ENCODE measurements at regions not wholly inside any gene's neighbourhood (a gene's known extent, or its start where the extent isn't known, plus 50 kb on each side); places are given as distances from the start of the nearest gene placed in this dataset.
"Not testable (repeated sequence)": the region's sequence is repeated elsewhere in the genome, so short reads cannot be mapped to it uniquely, and the experiment has no call there.

GRCh38 chr11:64428693-64429092 is 69.7 kb downstream of the RPS6KA4 start:
- no peak for DNase-seq

GRCh38 chr11:64429970-64430369 is 71.0 kb downstream of the RPS6KA4 start:
- DNase-seq, result no peak

GRCh38 chr11:64430645-64431044 is 71.7 kb downstream of the RPS6KA4 start:
- DNase-seq, result no peak

GRCh38 chr11:64436000-64436399 is 77.0 kb downstream of the RPS6KA4 start:
- DNase-seq, result no peak

GRCh38 chr11:64437426-64437825 is 78.5 kb downstream of the RPS6KA4 start:
- DNase-seq, result no peak

- no peak for DNase-seq
These were observed 80.2 kb downstream of the RPS6KA4 start for GRCh38 chr11:64438986-64439771.

- not testable (repeated sequence) for DNase-seq
These were observed 81.0 kb downstream of the RPS6KA4 start for GRCh38 chr11:64439772-64440491.

GRCh38 chr11:64441127-64441526 is 82.2 kb downstream of the RPS6KA4 start:
- DNase-seq, result no peak

- no peak for DNase-seq
These were observed 84.0 kb downstream of the RPS6KA4 start for GRCh38 chr11:64443001-64443400.

- no peak for DNase-seq
These were observed 86.0 kb downstream of the RPS6KA4 start for GRCh38 chr11:64444838-64445441.

- no peak for DNase-seq
These were observed 86.7 kb downstream of the RPS6KA4 start for GRCh38 chr11:64445651-64446050.

GRCh38 chr11:64447831-64448598 is 89.1 kb downstream of the RPS6KA4 start:
- no peak for DNase-seq

- peak; percentile 68 for DNase-seq
These were observed 89.8 kb downstream of the RPS6KA4 start for GRCh38 chr11:64448599-64449380.

- DNase-seq, result peak; percentile 46
These were observed 90.6 kb downstream of the RPS6KA4 start for GRCh38 chr11:64449381-64450167.

- DNase-seq, result no peak
These were observed 91.2 kb downstream of the RPS6KA4 start for GRCh38 chr11:64450168-64450560.

- DNase-seq, result no peak
These were observed 92.9 kb downstream of the RPS6KA4 start for GRCh38 chr11:64451856-64452255.

GRCh38 chr11:64453466-64453865 is 94.5 kb downstream of the RPS6KA4 start:
- DNase-seq, result no peak

GRCh38 chr11:64455456-64456261 is 96.7 kb downstream of the RPS6KA4 start:
- DNase-seq, result no peak

GRCh38 chr11:64456509-64457320 is 97.8 kb downstream of the RPS6KA4 start:
- no peak for DNase-seq

All from kidney glomerular epithelial cell (primary cell).